SK-MEL-5 (cell line): ENCODE measurements at regions not wholly inside any gene's neighbourhood (a gene's known extent, or its start where the extent isn't known, plus 50 kb on each side); places are given as distances from the start of the nearest gene placed in this dataset.
"Not testable (repeated sequence)": the region's sequence is repeated elsewhere in the genome, so short reads cannot be mapped to it uniquely, and the experiment has no call there.

Experiments
- DNase-seq: peaks from one replicate; pipeline ENCODE4 v3.0.0-alpha.2; 2016; ENCODE audit warnings: low read depth, low spot score
- in situ Hi-C: cut with HindIII; loops from 2 replicates; pipeline ENCODE4 v1.10.0; 2016; ENCODE audit warnings: low sequenced_read_pairs, high pct_unique_total_duplicates, low pct_unique_long_range_greater_than_20kb

DNA sequence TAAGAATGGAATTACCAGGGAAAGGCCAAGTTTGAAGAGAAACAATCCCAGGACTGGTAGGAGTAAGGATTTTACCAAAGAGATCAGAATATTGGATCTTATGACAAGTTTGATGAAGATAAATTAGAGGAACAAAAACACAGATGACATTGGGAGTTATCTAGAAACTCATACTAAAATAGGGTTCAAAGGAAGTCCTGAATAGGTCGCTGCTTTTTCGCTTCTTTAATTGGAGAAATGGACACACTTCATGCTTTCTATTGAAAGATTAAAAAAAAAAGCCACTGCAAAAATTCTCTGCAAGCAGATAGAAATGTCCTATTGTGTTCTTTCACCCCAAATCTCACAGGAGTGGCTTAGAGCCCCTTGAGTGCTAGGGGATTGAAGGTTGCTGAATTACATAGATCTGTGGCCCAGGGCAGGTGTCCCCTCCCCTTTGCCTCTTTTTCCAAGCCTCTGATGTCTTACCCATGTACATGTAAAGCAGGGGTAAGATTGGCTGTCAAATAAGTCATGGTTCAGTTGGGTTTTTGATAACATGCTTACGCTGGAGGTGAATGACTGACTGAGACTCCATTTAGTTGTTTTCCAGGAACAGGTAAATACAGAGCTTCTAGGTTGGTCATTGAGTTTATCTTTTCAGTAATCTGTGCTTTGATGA is 152.0 kb downstream of the OR13A1 start:
- DNase-seq, result no peak
- in situ Hi-C loops, result no loop called here

DNA sequence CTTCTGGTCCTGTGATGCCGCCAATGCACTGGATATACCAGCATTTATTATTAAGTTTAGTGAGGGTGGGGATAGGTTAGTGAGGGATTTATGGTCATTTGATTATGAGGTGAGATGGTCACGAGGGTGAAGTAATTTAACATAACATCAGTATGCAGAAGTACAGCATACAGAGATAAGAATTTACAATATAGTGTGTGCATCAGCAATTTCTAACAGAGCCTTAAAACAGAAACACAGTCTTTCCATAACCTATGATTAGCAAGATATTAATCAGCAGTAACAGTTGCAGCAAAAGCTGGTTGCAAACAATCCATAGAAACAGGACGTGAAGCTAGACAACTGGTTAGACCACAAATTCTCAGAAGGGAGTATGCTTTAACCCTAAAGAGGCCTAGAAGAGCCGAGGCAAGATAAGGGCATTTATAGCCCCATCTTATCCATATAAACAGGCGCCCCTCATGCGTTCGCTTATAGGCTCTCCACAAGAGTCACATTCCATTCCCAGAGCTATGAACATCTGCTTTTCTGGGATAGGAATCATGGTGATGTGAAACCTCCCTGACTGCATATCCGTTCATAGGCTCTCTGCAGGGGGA is 139.8 kb downstream of the OR13A1 start:
- in situ Hi-C loops, result not testable (repeated sequence)

GRCh38 chr10:45179691-45180090 is 135.7 kb downstream of the OR13A1 start:
- no peak for DNase-seq
- in situ Hi-C loops, result no loop called here

More for the DNA sequence above, 139.8 kb downstream of the OR13A1 start:
- DNase-seq, result not testable (repeated sequence)

DNA sequence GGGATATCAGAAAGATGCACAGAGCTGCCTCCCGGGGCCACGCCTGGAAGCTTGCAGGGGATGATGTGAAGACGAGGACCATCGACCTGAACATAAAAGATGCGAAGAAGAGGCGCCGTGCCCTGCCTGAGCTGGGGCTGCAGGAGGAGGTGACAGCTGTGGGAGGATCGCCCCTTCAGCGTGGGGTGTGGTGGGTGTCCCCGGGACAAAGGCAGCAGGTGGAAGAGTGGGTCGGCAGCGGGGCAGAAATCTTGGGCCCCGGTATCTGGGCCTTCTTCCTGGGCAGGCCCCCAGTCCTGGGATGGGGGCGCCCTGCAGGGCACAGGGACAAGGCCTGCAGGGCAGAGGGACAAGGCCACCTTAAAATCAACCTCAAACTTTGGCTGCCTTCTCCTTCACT is 134.9 kb downstream of the OR13A1 start:
- in situ Hi-C loops, result no loop called here
- no peak for DNase-seq

DNA sequence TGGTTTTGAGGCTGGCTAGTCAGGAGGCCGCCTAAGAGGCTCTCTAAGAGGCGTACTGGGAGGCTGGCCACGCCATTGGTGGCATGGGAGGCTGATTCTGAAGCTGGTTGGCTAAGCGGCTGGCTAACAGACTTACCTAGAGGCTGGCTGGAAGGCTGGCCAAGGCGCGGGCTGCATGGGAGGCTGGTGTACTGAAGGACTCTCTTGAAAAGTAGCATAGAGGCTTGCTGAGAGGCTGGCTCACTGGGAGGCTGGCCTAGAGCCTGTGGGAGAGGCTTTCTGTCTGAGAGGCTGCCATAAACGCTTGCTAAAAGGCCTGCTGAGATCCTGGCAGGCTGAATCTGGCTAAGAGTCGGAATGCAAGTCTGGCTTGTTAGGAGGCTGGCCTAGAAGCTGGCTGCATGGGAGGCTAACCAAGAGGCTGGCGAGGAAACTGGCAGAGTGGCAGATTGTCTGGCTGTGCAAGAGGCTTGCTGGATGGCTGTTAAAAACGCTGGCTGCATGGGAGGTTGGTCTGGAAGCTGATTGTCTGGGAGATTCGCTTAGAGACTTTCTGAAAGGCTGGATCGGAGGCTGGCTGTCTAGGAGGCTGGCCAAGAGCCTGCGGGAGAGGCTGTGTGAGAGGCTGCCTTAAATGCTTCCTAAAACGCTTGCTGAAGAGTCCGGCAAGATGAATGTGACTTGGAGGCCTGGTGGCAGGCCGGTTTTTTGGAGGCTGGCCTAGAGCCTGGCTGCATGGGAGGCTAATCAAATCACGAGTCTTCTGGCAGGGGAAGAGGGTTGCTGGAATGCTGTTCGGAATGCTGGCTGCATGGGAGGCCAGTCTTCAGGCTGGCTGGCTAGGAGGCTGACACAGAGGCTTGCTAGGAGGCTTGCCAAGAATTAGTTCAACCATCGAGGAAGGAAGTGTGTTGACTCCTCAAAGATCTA is 134.2 kb downstream of the OR13A1 start:
- DNase-seq, result no peak
- in situ Hi-C loops, result no loop called here

- in situ Hi-C loops, result no loop called here
- DNase-seq, result no peak
Measured at GRCh38 chr10:45183174-45183573, 132.2 kb downstream of the OR13A1 start.

DNA sequence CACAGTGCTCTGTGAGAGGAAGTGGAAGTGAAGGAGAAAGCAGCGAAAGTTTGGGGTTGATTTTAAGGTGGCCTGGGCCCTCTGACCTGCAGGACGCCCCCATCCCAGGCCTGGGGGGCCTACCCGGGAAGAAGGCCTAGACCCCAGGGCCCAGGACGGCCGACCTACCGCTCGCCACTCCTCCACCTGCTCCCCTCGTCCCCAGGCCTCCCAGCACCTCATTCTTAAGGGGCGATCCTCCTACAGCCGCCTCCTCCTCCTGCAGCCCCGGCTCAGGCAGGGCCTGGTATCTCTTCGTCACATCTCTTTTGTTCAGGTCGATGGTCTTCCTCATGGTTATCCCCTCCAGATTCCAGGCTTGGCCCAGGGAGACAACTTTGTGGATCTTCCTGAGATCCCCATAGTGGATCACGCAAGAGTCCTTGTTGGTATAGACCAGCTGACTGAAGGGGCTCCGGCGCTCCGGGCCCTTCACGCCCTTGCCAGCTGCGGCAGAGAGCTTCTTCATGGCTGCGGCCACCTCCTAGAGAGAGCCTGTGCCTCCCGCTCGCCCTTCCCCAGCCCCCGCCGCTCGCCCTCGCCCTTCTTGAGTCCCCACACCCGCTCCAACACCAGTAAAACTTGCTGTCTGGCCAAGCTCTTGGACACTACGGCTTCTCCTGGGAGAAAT is 117.5 kb downstream of the OR13A1 start:
- DNase-seq, result no peak
- in situ Hi-C loops, result no loop called here

GRCh38 chr10:45198486-45199204 is 116.8 kb downstream of the OR13A1 start:
- no peak for DNase-seq
- in situ Hi-C loops, result no loop called here

GRCh38 chr10:45199205-45199740 is 116.1 kb downstream of the OR13A1 start:
- in situ Hi-C loops, result no loop called here
- no peak for DNase-seq

- in situ Hi-C loops, result no loop called here
- DNase-seq, result no peak
Measured at GRCh38 chr10:45201271-45201670, 114.1 kb downstream of the OR13A1 start.

GRCh38 chr10:45202242-45202641 is 113.2 kb downstream of the OR13A1 start:
- in situ Hi-C loops, result no loop called here
- DNase-seq, result no peak

DNA sequence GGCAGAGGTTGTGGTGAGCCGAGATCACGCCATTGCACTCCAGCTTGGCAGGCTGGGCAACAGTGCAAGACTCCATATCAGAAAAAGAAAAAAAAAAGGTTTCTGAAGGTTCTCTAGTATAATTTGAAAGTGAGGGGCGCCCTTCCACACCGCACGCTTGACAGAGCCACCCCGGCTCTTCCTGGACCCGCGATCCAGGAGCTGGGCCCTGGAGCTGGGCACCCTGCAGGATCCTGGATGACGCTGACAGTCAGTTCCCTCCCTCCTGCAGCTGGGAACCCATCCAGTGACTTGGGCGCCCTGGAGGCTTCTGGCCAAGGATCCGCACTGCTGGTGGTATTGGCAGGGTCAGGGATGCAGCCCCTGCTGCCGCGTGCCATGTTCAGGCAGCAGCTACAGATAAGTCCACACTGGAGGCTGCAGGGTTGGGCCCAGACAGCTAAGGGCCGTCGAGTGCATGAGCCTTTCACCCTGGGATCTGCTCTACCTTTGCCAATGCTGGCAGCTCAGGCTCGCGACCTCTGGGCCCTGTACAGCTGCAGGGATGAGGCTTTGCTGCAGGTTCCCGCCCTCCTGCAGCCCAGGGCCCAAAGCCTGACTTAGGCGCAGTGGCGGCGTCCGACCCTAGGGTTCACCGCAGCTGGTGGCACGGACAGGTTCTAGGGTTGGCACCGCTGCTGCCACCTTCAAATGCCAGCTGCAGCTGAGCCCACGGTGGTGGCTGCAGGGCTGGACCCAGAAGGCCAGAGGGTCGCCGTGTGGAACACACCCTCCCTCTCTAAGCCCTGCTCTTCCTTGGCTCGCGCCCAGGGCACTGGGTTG is 110.2 kb downstream of the OR13A1 start:
- in situ Hi-C loops, result no loop called here
- no peak for DNase-seq

GRCh38 chr10:45209888-45210287 is 105.5 kb downstream of the OR13A1 start:
- no peak for DNase-seq
- in situ Hi-C loops, result no loop called here

DNA sequence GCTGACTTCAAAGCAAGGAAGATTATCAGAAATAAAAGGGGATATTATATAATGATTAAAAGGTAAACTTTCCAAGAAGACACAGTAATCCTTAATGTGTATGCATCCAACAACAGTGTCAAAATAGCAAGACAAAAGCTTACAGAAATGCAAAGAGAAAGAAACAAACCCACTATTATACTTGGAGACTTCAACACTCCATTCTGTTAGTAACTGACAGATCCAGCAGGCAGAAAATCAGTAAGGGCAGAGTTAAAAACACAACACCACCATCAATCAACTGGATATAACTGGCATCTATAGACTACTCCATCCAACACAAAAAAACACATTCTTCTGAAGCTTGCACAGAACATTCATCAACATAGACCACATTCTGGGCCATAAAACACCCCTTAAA is 103.8 kb downstream of the OR13A1 start:
- no peak for DNase-seq
- in situ Hi-C loops, result no loop called here

DNA sequence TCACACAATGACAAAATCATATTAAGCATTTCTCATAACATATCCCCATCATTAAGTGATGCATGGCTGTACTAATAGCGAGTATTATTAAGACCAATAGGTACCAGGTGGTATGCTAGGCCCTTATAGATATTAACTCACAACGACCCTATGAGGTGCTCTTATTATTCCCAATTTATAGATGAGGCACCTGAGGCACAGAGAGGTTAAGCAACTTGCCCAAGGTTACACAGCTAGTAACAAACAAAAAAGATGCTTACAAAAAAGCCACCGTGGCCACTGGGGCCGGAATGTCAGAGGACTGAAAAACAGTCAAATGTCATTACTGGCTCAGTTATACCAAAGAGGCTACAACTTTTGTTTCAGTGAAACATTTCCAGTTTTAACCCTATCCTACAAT is 96.0 kb downstream of the OR13A1 start:
- no peak for DNase-seq
- in situ Hi-C loops, result no loop called here

- no peak for DNase-seq
- in situ Hi-C loops, result no loop called here
Measured at GRCh38 chr10:45220931-45221330, 94.5 kb downstream of the OR13A1 start.
